Testis (tissue), 2 donors: ENCODE measurements at regions not wholly inside any gene's neighbourhood (a gene's known extent, or its start where the extent isn't known, plus 50 kb on each side); places are given as distances from the start of the nearest gene placed in this dataset.

Source experiments
- CTCF ChIP-seq, 3 experiments: fragments of 450-650 bp in 2 of 3; fragments of 200-600 bp in 1 of 3; sonication (generic) in 1 of 3; IDR thresholded peaks; one replicate each; pipeline ENCODE4 v1.5.1; 2016 to 2019; ENCODE audit warnings: antibody characterized with exemption in 3 of 3, mild to moderate bottlenecking in 2 of 3, moderate library complexity in 1 of 3
- POLR2A ChIP-seq: fragments of 450-650 bp; IDR thresholded peaks from one replicate; pipeline ENCODE4 v1.6.1; 2017; ENCODE audit warnings: antibody characterized with exemption, mild to moderate bottlenecking, moderate library complexity

GRCh38 chr2:153195342-153195741 is 283.2 kb downstream of the RPRM start:
- TF ChIP-seq CTCF (IDR thresholded peaks at IDR 0.05) (no peak), POLR2A (no peak)
